ENCODE measurements at regions not wholly inside any gene's neighbourhood (a gene's known extent, or its start where the extent isn't known, plus 50 kb on each side); places are given as distances from the start of the nearest gene placed in this dataset.

GRCh38 chr12:47299586-47299985, 219.8 kb upstream of the AMIGO2 start:
- no peak for TF ChIP-seq EZH2 (IDR thresholded peaks at IDR 0.05; ENCODE audit: insufficient read depth, poor library complexity, severe bottlenecking)
- TF ChIP-seq EZH2phosphoT487 (IDR thresholded peaks at IDR 0.05; ENCODE audit: insufficient read depth, low read depth) = no peak
